Vagina (tissue), 2 donors: ENCODE measurements at regions not wholly inside any gene's neighbourhood (a gene's known extent, or its start where the extent isn't known, plus 50 kb on each side); places are given as distances from the start of the nearest gene placed in this dataset.

ENCODE experiments used
- DNase-seq, 2 donors: peaks; one replicate each; pipeline ENCODE4 v3.0.0-alpha.2; 2017; ENCODE audit errors: extremely low spot score in 2 of 2
- H3K27ac ChIP-seq: fragments of 200-600 bp; sonication (generic); one replicate; pipeline ENCODE4 v1.5.1; 2019
- H3K27me3 ChIP-seq: fragments of 200-600 bp; sonication (generic); one replicate; pipeline ENCODE4 v1.5.1; 2019
- H3K36me3 ChIP-seq, 2 donors: fragments of 200-600 bp; sonication (generic); one replicate each; pipeline ENCODE4 v1.5.1; 2017 to 2019
- H3K4me1 ChIP-seq: fragments of 200-600 bp; sonication (generic); one replicate; pipeline ENCODE4 v1.5.1; 2019
- H3K4me3 ChIP-seq, 2 donors: fragments of 200-600 bp; sonication (generic); 1 replicate in 1 of 2; 2 replicates in 1 of 2; pipeline ENCODE4 v1.5.1; 2016 to 2019
- H3K9me3 ChIP-seq: fragments of 200-600 bp; sonication (generic); one replicate; pipeline ENCODE4 v1.5.1; 2019
- CTCF ChIP-seq, 3 experiments: fragments of 450-650 bp in 2 of 3; fragments of 200-600 bp in 1 of 3; sonication (generic) in 1 of 3; IDR thresholded peaks; one replicate each; pipeline ENCODE4 v1.5.1; 2017 to 2019; ENCODE audit warnings: antibody characterized with exemption in 3 of 3, mild to moderate bottlenecking in 2 of 3, moderate library complexity in 2 of 3
- POLR2A ChIP-seq, 2 donors: fragments of 450-650 bp; IDR thresholded peaks; one replicate each; pipeline ENCODE4 v1.6.1; 2017; ENCODE audit warnings: antibody characterized with exemption in 2 of 2, mild to moderate bottlenecking in 2 of 2, moderate library complexity in 2 of 2
- POLR2AphosphoS5 ChIP-seq, 2 donors: sonication (generic); formaldehyde crosslinking; IDR thresholded peaks; one replicate each; pipeline ENCODE4 v1.9.0; 2017; ENCODE audit warnings: antibody characterized with exemption in 2 of 2, mild to moderate bottlenecking in 2 of 2, low read depth in 1 of 2; ENCODE audit not compliant: insufficient read depth in 1 of 2
- intact Hi-C: fragments of 100-400 bp; cut with DNase I; formaldehyde crosslinking; loops from one replicate; pipeline ENCODE4 v1.15.1; 2023

- Histone ChIP-seq H3K36me3 (no peaks in the 10 kb centered on the region), H3K9me3 (no peaks in the 10 kb centered on the region), H3K4me1 (no peaks in the 10 kb centered on the region), H3K4me3 (no peak overlapping the region), H3K27ac (no peak overlapping the region), H3K27me3 (no peaks in the 10 kb centered on the region)
- intact Hi-C loops = no loop called here
- DNase-seq = no peak
- TF ChIP-seq POLR2A (IDR thresholded peaks at IDR 0.05) = no peak
- no peak for TF ChIP-seq POLR2AphosphoS5 (IDR thresholded peaks at IDR 0.05; ENCODE audit: insufficient read depth in 1 of 2, low read depth in 1 of 2)
- TF ChIP-seq CTCF (IDR thresholded peaks at IDR 0.05) = no peak
These were observed 69.0 kb upstream of the MLN start for GRCh38 chr6:33872761-33873160.

- intact Hi-C loops = no loop called here
- no peaks in the 10 kb centered on the region for H3K27me3 ChIP-seq
- TF ChIP-seq CTCF (IDR thresholded peaks at IDR 0.05) = no peak
- no peak for TF ChIP-seq POLR2AphosphoS5 (IDR thresholded peaks at IDR 0.05; ENCODE audit: insufficient read depth in 1 of 2, low read depth in 1 of 2)
- TF ChIP-seq POLR2A (IDR thresholded peaks at IDR 0.05) = no peak
These were observed 66.1 kb upstream of the MLN start for GRCh38 chr6:33869826-33870423.

DNA sequence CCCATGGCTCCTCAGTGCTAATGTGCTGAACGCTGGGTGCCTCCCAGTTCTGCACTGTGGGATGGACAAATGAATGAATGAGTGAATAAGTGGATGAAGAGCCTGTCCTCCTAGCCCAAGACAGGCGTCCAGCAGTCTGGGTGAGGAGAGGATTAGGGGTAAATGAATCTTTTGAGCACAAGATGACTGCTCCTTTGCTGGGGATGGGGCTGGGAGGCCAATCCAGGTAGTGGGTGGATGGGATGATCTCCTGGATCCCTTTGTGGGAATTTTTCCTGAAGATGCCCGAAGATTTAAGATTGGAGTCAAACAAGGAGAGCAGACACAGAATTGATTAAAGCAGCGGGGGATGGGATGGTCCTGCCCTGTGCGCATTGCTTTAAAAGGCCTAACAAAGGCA lies 65.3 kb upstream of the MLN start:
- no peak for DNase-seq
- Histone ChIP-seq H3K27ac (no peak overlapping the region), H3K27me3 (no peaks in the 10 kb centered on the region), H3K9me3 (no peaks in the 10 kb centered on the region), H3K4me3 (no peak overlapping the region), H3K4me1 (no peaks in the 10 kb centered on the region), H3K36me3 (no peaks in the 10 kb centered on the region)
- TF ChIP-seq POLR2AphosphoS5 (IDR thresholded peaks at IDR 0.05; ENCODE audit: insufficient read depth in 1 of 2, low read depth in 1 of 2) (no peak), CTCF (IDR thresholded peaks at IDR 0.05) (no peak), POLR2A (IDR thresholded peaks at IDR 0.05) (no peak)
- intact Hi-C loops = no loop called here

More at GRCh38 chr6:33869826-33870423, 66.1 kb upstream of the MLN start:
- H3K36me3 ChIP-seq = no peaks in the 10 kb centered on the region
- no peak overlapping the region for H3K27ac ChIP-seq
- DNase-seq = no peak
- no peaks in the 10 kb centered on the region for H3K9me3 ChIP-seq
- H3K4me3 ChIP-seq = no peak overlapping the region
- H3K4me1 ChIP-seq = no peaks in the 10 kb centered on the region

DNA sequence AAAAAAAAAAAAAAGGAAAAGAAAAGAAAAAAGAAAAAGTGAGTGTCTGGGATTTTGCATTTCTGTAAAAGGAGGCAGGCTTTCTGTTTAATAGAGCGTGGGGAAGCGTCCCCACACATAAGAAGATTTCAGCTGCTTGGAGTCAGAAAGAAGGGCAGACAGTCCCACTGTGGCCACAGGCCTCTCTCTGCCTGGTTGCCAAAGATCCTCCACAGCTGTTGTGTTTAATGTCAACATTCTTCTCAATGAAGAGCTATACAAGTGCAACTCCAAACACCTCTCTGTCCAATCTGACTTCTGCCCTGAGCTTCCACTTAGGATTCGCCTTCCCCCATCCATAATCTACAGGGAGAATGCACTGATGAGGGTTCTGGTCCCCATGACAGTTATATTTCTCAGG lies 64.3 kb upstream of the MLN start:
- Histone ChIP-seq H3K27me3 (no peaks in the 10 kb centered on the region), H3K9me3 (no peaks in the 10 kb centered on the region), H3K4me1 (no peaks in the 10 kb centered on the region), H3K4me3 (no peak overlapping the region), H3K27ac (no peak overlapping the region), H3K36me3 (no peaks in the 10 kb centered on the region)
- TF ChIP-seq CTCF (IDR thresholded peaks at IDR 0.05) = no peak
- TF ChIP-seq POLR2A (IDR thresholded peaks at IDR 0.05) = no peak
- TF ChIP-seq POLR2AphosphoS5 (IDR thresholded peaks at IDR 0.05; ENCODE audit: insufficient read depth in 1 of 2, low read depth in 1 of 2) = no peak
- DNase-seq = no peak
- intact Hi-C loops = no loop called here

DNA sequence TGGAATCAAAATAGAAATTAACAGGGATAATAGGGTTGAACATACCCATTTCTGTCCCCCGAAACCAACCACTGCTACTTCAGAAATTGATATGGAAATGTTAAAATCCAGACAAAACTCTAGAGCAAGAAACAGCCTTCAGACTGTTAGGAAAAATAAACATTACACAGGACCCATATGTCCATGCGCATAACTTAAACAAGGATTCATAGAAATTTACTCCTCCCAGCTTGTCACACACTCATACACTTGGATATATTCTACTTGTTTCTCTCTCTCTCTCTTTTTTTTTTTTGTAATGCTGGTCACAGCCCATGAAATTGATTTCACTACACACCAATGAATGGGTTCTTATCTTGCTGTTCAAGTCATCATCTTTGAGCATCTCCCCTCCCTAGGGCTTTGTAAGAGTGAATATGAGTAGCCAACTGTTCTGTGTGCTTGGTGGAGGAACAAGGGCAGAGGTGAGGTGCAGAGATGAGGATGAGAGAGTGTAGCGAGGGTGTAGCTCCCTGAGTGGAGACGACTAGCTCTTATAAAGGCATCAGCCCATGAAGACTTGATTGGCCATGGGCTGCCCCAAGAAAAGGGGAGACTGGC lies 61.8 kb upstream of the MLN start:
- H3K27me3 ChIP-seq = no peaks in the 10 kb centered on the region
- peaks cover 13% of the 10 kb centered on the region for H3K4me1 ChIP-seq
- H3K27ac ChIP-seq = no peak overlapping the region
- DNase-seq = no peak
- no peaks in the 10 kb centered on the region for H3K36me3 ChIP-seq
- H3K4me3 ChIP-seq = no peak overlapping the region
- TF ChIP-seq CTCF (IDR thresholded peaks at IDR 0.05) (no peak), POLR2A (IDR thresholded peaks at IDR 0.05) (no peak), POLR2AphosphoS5 (IDR thresholded peaks at IDR 0.05; ENCODE audit: insufficient read depth in 1 of 2, low read depth in 1 of 2) (no peak)
- intact Hi-C loops = no loop called here
- no peaks in the 10 kb centered on the region for H3K9me3 ChIP-seq
